ENCODE measurements at regions not wholly inside any gene's neighbourhood (a gene's known extent, or its start where the extent isn't known, plus 50 kb on each side); places are given as distances from the start of the nearest gene placed in this dataset.
"Not testable (repeated sequence)": the region's sequence is repeated elsewhere in the genome, so short reads cannot be mapped to it uniquely, and the experiment has no call there.

DNA sequence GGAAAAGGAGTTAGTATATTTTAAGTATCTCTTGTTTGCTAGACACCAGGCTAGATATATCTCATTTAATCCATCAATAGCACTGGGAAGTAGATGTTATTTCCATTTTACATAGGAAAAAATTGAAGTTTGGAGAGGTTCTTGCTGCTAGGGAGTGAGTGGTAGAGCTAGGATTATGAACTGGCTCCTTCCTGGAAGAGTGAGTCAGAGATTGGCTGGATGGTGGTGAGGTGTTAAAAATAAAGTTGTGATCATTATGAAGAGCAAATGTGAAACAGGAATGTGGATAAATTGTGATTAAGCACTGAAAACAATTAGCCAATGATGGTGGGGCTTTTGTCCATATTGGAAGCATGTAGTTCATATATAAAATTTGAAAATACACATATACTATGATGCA lies 234.2 kb downstream of the WNT5A start:
- no TSS peak for BruUV-seq (replicated peaks)
- H2AFZ ChIP-seq (ENCODE audit: control insufficient read depth, low read depth, low read length), result no peak overlapping the region
- ChIA-PET CTCF (no interaction called here), RAD21 (ENCODE audit: unreplicated experiment) (no interaction called here), SMC1A (ENCODE audit: uncharacterized antibody, unreplicated experiment) (no interaction called here), POLR2A (no interaction called here)
- H4K20me1 ChIP-seq (ENCODE audit: control insufficient read depth, insufficient read depth), result no peaks in the 10 kb centered on the region
- no peak for DNase-seq (ENCODE audit: low read depth, low spot score)
- no peaks in the 10 kb centered on the region for H3K36me3 ChIP-seq (ENCODE audit: control insufficient read depth in 2 of 2, insufficient read depth in 2 of 2, low read length in 1 of 2)
- intact Hi-C loops (cut with micrococcal nuclease; ENCODE audit: unreplicated experiment) (no loop called here), in situ Hi-C loops (cut with MboI) (no loop called here)
- H3K4me2 ChIP-seq (ENCODE audit: control insufficient read depth, insufficient read depth), result no peak overlapping the region
- no peaks in the 10 kb centered on the region for H3K4me1 ChIP-seq (ENCODE audit: control insufficient read depth, insufficient read depth, low read length)
- no peak overlapping the region for H3K4me3 ChIP-seq
- no peak overlapping the region for H3K9ac ChIP-seq (ENCODE audit: control insufficient read depth, insufficient read depth, low read length)
- no peaks in the 10 kb centered on the region for H3K27me3 ChIP-seq (replicated peaks in 1 of 2; ENCODE audit: control insufficient read depth in 2 of 2, insufficient read depth in 2 of 2, low read length in 1 of 2)
- no peak overlapping the region for H3K27ac ChIP-seq (ENCODE audit: control insufficient read depth, insufficient read depth)
- ATAC-seq, result no peak
- H3K9me3 ChIP-seq (replicated peaks; ENCODE audit: control insufficient read depth, insufficient read depth, low read length), result no peaks in the 10 kb centered on the region
- no peak for FAIRE-seq
- H3K79me2 ChIP-seq (ENCODE audit: control insufficient read depth, insufficient read depth, low read length), result no peaks in the 10 kb centered on the region
- TF ChIP-seq SREBF1 (IDR thresholded peaks at IDR 0.05; ENCODE audit: low read length) (no peak), TBL1XR1 (IDR thresholded peaks at IDR 0.05; ENCODE audit: low read depth, low read length) (no peak), MEF2A (IDR thresholded peaks at IDR 0.05; ENCODE audit: insufficient read depth, low read depth, low read length) (no peak), ETV6 (conservative IDR thresholded peaks at IDR 0.05 in 1 of 2, IDR thresholded peaks at IDR 0.05 in 1 of 2; ENCODE audit: borderline replicate concordance in 1 of 2, low read depth in 1 of 2) (no peak), ZNF24 (IDR thresholded peaks at IDR 0.05) (no peak), BACH1 (IDR thresholded peaks at IDR 0.05; ENCODE audit: borderline replicate concordance) (no peak), POLR2AphosphoS2 (IDR thresholded peaks at IDR 0.05; ENCODE audit: low read depth, low read length) (no peak), NFXL1 (IDR thresholded peaks at IDR 0.05; ENCODE audit: borderline replicate concordance) (no peak), EP300 (IDR thresholded peaks at IDR 0.05; ENCODE audit: borderline replicate concordance in 1 of 2, control insufficient read depth in 1 of 2, low read depth in 2 of 2, low read length in 2 of 2) (no peak), RB1 (IDR thresholded peaks at IDR 0.05; ENCODE audit: borderline replicate concordance) (no peak), SMC3 (IDR thresholded peaks at IDR 0.05; ENCODE audit: borderline replicate concordance, low read length) (no peak), CEBPB (IDR thresholded peaks at IDR 0.05; ENCODE audit: borderline replicate concordance in 1 of 2, low read depth in 2 of 2, low read length in 2 of 2) (no peak), NFYB (IDR thresholded peaks at IDR 0.05; ENCODE audit: insufficient read depth, low read depth, low read length) (no peak)

DNA sequence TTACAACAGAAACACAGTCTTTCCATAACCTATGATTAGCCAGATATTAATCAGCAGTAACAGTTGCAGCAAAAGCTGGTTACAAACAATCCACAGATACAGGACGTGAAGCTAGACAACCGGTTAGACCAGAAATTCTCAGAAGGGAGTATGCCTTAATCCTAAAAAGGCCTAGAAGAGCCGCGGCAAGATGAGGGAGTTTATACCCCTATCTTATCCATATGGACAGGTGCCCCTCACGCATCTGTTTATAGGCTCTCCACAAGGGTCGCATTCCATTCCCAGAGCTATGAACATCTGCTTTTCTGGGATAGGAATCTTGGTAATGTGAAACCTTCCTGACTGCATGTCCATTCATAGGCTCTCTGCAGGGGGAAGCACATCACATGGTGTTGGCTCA lies 237.9 kb downstream of the WNT5A start:
- H3K4me2 ChIP-seq (ENCODE audit: control insufficient read depth, insufficient read depth); H3K4me1 ChIP-seq (ENCODE audit: control insufficient read depth, insufficient read depth, low read length); SMC1A ChIA-PET (ENCODE audit: uncharacterized antibody, unreplicated experiment); H3K79me2 ChIP-seq (ENCODE audit: control insufficient read depth, insufficient read depth, low read length); intact Hi-C loops (cut with micrococcal nuclease; ENCODE audit: unreplicated experiment); BruUV-seq (replicated peaks); in situ Hi-C loops (cut with MboI); H3K36me3 ChIP-seq (ENCODE audit: control insufficient read depth in 2 of 2, insufficient read depth in 2 of 2, low read length in 1 of 2); DNase-seq (ENCODE audit: low read depth, low spot score); H4K20me1 ChIP-seq (ENCODE audit: control insufficient read depth, insufficient read depth); H3K27me3 ChIP-seq (replicated peaks in 1 of 2; ENCODE audit: control insufficient read depth in 2 of 2, insufficient read depth in 2 of 2, low read length in 1 of 2); CTCF ChIA-PET; POLR2A ChIA-PET; RAD21 ChIA-PET (ENCODE audit: unreplicated experiment); H2AFZ ChIP-seq (ENCODE audit: control insufficient read depth, low read depth, low read length); FAIRE-seq; H3K4me3 ChIP-seq; H3K27ac ChIP-seq (ENCODE audit: control insufficient read depth, insufficient read depth); H3K9ac ChIP-seq (ENCODE audit: control insufficient read depth, insufficient read depth, low read length); H3K9me3 ChIP-seq (replicated peaks; ENCODE audit: control insufficient read depth, insufficient read depth, low read length); ATAC-seq: not testable (repeated sequence)
- 55% methylated on average over 6 of the region's 6 CpGs for WGBS (ENCODE audit: insufficient coverage, insufficient replicate concordance, low lambda C conversion rate, missing lambda C conversion rate)

Data from GM12878 (cell line).